OCI-LY1 (cell line): ENCODE measurements at regions not wholly inside any gene's neighbourhood (a gene's known extent, or its start where the extent isn't known, plus 50 kb on each side); places are given as distances from the start of the nearest gene placed in this dataset.

Source experiments
- CTCF ChIP-seq: fragments of 200-600 bp; sonication (generic), shearing (Covaris generic); IDR thresholded peaks from 2 replicates; pipeline ENCODE4 v1.5.1; 2017; ENCODE audit warnings: mild to moderate bottlenecking, antibody characterized with exemption, low read length, moderate library complexity, mixed read lengths
- EZH2 ChIP-seq: fragments of 200-600 bp; sonication (generic), shearing (Covaris generic); IDR thresholded peaks from 2 replicates; pipeline ENCODE4 v1.8.0; 2017; ENCODE audit warnings: borderline replicate concordance, mixed run types, mild to moderate bottlenecking, antibody characterized with exemption, low read length, moderate library complexity, mixed read lengths

DNA sequence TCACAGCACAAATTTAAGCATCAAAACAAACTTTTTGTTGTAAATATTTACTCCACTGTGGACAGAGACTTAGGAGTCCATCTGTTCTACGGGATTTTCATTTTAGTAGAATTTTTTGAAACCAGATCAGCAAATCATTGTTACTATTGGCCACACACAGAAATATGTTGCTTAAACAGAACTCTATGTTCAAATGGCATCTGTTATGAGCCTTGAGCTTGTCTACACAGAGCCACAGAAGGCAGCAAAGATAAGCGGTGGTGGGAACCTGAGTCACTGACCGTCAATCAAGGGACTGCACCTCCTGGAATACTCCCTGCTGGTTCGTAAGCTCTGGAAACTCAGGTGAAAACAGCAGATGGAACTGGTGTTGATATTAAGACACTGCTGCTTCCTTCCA, 156.8 kb downstream of the TMEM200C start:
- TF ChIP-seq CTCF (no peak), EZH2 (no peak)
